ENCODE measurements at regions not wholly inside any gene's neighbourhood (a gene's known extent, or its start where the extent isn't known, plus 50 kb on each side); places are given as distances from the start of the nearest gene placed in this dataset.
"Not testable (repeated sequence)": the region's sequence is repeated elsewhere in the genome, so short reads cannot be mapped to it uniquely, and the experiment has no call there.

DNA sequence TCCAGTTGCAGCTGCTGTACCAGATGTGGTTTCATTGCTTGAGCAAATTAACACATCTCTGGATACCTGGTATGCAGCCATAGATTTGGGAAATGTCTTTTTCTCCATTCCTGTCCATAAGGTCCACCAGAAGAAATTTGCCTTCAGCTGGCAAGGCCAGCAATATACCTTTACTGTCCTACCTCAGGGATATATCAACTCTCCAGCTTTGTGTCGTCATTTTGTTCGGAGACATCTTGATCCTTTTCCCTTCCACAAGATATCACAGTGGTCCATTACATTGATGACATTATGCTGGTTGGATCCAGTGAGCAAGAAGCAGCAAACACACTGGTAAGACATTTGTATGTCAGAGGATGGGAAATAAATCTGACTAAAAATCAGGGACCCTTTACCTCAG, 576.1 kb upstream of the FBXO33 start:
- TF ChIP-seq, protein P1, sequence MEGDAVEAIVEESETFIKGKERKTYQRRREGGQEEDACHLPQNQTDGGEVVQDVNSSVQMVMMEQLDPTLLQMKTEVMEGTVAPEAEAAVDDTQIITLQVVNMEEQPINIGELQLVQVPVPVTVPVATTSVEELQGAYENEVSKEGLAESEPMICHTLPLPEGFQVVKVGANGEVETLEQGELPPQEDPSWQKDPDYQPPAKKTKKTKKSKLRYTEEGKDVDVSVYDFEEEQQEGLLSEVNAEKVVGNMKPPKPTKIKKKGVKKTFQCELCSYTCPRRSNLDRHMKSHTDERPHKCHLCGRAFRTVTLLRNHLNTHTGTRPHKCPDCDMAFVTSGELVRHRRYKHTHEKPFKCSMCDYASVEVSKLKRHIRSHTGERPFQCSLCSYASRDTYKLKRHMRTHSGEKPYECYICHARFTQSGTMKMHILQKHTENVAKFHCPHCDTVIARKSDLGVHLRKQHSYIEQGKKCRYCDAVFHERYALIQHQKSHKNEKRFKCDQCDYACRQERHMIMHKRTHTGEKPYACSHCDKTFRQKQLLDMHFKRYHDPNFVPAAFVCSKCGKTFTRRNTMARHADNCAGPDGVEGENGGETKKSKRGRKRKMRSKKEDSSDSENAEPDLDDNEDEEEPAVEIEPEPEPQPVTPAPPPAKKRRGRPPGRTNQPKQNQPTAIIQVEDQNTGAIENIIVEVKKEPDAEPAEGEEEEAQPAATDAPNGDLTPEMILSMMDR (conservative IDR thresholded peaks at IDR 0.05 in 1 of 2, IDR thresholded peaks at IDR 0.05 in 1 of 2; ENCODE audit: low read depth in 1 of 2, low read length in 2 of 2) = not testable (repeated sequence)
- TF ChIP-seq EZH2 (IDR thresholded peaks at IDR 0.05; ENCODE audit: low read length, missing control alignments) = not testable (repeated sequence)

Measured in fibroblast of lung (primary cell).